BLaER1 (cell line): ENCODE measurements at regions not wholly inside any gene's neighbourhood (a gene's known extent, or its start where the extent isn't known, plus 50 kb on each side); places are given as distances from the start of the nearest gene placed in this dataset.

ENCODE experiments used
- H3K27ac ChIP-seq: shearing (Covaris generic); formaldehyde crosslinking; 2 replicates; pipeline ENCODE4 v1.8.1; 2022
- H3K27me3 ChIP-seq: shearing (Covaris generic); formaldehyde crosslinking; 2 replicates; pipeline ENCODE4 v1.8.1; 2022
- H3K36me3 ChIP-seq: shearing (Covaris generic); formaldehyde crosslinking; 2 replicates; pipeline ENCODE4 v1.8.1; 2022
- H3K4me1 ChIP-seq: shearing (Covaris generic); formaldehyde crosslinking; 2 replicates; pipeline ENCODE4 v1.8.1; 2022
- H3K4me2 ChIP-seq: shearing (Covaris generic); formaldehyde crosslinking; 2 replicates; pipeline ENCODE4 v1.8.1; 2022
- H3K4me3 ChIP-seq: shearing (Covaris generic); formaldehyde crosslinking; 2 replicates; pipeline ENCODE4 v1.8.1; 2022
- H3K9ac ChIP-seq: shearing (Covaris generic); formaldehyde crosslinking; 2 replicates; pipeline ENCODE4 v1.8.1; 2022
- H3K9me3 ChIP-seq: shearing (Covaris generic); formaldehyde crosslinking; 2 replicates; pipeline ENCODE4 v1.8.1; 2022
- H4K20me1 ChIP-seq: shearing (Covaris generic); formaldehyde crosslinking; 2 replicates; pipeline ENCODE4 v1.8.1; 2022
- Cebpa-rat ChIP-seq: shearing (Covaris generic); IDR thresholded peaks from 2 replicates; pipeline ENCODE4 v1.8.1; 2022

DNA sequence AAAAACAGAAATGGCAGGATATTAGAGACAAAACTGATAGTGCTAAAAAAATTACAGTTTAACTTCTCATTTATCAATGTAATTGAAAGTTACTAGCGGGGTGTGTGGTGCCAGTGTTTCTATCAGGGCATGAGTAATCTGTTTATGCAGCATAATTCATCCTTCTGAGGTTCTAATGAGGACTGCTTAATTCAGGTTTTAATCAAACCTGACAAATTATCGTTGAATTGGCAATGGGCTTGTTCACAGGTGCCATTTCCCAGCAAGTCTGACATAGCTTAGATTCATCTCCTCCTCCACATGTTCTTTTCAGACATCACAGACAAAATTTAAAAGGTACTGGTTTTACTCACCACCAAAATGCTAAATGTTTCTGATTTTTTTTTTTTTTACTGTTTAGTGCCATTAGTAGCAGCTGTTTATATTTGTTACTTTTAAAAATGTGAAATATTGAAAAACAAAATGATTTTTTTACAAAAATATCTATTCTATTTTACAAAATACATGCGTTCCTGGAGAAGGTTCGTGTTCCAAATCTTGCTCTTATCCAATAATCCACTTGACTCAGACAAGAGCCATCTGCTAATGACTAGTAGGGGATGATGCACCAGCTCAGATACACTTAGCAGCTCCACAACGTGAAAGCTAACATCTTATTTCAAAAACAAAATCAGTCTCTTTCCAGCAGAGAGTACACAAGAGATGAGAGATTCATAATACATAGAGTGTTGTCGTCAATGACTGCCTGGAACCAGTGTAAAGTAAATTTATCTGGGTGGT lies 447.7 kb upstream of the DPPA4 start:
- no peak overlapping the region for H3K4me2 ChIP-seq
- no peaks in the 10 kb centered on the region for H3K9me3 ChIP-seq
- no peaks in the 10 kb centered on the region for H3K4me1 ChIP-seq
- no peak overlapping the region for H3K4me3 ChIP-seq
- no peaks in the 10 kb centered on the region for H3K36me3 ChIP-seq
- no peak overlapping the region for H3K9ac ChIP-seq
- no peak for TF ChIP-seq Cebpa-rat
- H3K27me3 ChIP-seq: no peaks in the 10 kb centered on the region
- no peaks in the 10 kb centered on the region for H4K20me1 ChIP-seq
- no peak overlapping the region for H3K27ac ChIP-seq

DNA sequence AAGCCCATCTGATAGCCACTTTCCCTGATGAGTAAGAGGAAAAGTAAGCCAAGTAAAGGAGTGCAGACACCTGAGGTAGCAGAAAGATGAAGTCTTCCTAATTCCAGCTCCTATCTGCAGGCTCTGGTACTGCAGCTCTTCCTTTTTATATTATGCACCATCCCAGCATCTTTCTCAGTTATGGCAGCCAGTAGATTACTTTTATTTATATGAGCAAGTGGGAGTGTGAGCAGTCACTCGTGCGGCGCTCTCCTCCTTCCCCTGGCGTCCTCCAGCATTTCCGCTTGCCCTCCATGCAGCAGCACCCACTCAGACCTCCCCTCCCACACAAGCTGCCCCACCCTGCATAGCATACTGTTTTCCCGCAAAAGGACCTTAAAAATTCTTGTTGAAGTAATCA lies 465.9 kb upstream of the DPPA4 start:
- Histone ChIP-seq H3K36me3 (no peaks in the 10 kb centered on the region), H3K27ac (no peak overlapping the region), H3K27me3 (no peaks in the 10 kb centered on the region), H3K4me1 (peaks cover 12% of the 10 kb centered on the region), H3K9me3 (peaks cover 4% of the 10 kb centered on the region; the same call in 1 of the 2 replicates), H4K20me1 (no peaks in the 10 kb centered on the region), H3K4me3 (no peak overlapping the region), H3K4me2 (no peak overlapping the region), H3K9ac (no peak overlapping the region)
- no peak for TF ChIP-seq Cebpa-rat

DNA sequence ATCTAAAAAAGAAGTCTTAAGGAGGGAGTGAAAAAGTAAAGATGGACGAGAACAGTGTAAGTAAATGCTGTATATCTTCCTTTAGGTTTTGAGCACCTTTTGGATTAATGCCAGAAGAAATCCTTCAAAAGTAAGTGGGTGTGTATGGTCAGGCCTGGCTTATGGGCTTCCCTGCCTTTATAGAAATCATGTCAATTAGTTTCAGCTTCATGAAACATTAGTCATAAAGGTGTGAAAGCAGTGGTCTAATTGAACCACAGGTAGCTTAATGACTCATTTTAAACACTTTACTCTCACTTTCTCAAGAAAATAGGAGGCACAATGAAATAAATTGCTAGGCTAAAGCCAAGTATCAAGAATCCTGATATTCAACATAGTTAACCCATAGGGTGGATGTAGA lies 467.4 kb upstream of the DPPA4 start:
- H4K20me1 ChIP-seq: no peaks in the 10 kb centered on the region
- no peak overlapping the region for H3K4me2 ChIP-seq
- H3K27ac ChIP-seq: no peak overlapping the region
- no peak overlapping the region for H3K4me3 ChIP-seq
- H3K9ac ChIP-seq: no peak overlapping the region
- peaks cover 4% of the 10 kb centered on the region; the same call in 1 of the 2 replicates for H3K9me3 ChIP-seq
- H3K27me3 ChIP-seq: no peaks in the 10 kb centered on the region
- TF ChIP-seq Cebpa-rat: no peak
- peaks cover 12% of the 10 kb centered on the region for H3K4me1 ChIP-seq
- no peaks in the 10 kb centered on the region for H3K36me3 ChIP-seq

DNA sequence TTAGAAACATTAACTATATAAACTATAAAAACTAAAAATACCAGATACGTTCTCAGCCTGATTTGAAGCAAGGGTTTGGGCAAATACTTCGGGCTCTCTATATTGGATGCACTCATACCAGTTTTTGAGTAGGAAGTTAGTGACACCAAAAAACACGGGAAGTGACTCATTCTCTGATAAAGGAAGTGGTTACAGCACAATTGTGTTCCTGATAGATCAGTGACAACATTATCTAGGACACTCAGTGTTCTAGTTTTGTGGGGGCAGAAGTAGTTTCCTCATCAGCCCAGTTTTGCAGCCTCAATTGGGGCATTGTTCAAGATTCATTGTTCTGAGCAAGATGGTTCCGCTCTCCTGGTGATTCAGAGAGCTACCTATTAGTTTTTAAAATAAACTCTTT lies 469.6 kb upstream of the DPPA4 start:
- Histone ChIP-seq H3K27me3 (no peaks in the 10 kb centered on the region), H3K9ac (no peak overlapping the region), H3K36me3 (no peaks in the 10 kb centered on the region), H3K27ac (peak overlapping the region; percentile 48; the same call in 1 of the 2 replicates), H3K4me1 (peaks cover 12% of the 10 kb centered on the region), H4K20me1 (no peaks in the 10 kb centered on the region), H3K4me3 (no peak overlapping the region), H3K9me3 (peaks cover 4% of the 10 kb centered on the region; the same call in 1 of the 2 replicates), H3K4me2 (peak overlapping the region; percentile 60)
- TF ChIP-seq Cebpa-rat: no peak

DNA sequence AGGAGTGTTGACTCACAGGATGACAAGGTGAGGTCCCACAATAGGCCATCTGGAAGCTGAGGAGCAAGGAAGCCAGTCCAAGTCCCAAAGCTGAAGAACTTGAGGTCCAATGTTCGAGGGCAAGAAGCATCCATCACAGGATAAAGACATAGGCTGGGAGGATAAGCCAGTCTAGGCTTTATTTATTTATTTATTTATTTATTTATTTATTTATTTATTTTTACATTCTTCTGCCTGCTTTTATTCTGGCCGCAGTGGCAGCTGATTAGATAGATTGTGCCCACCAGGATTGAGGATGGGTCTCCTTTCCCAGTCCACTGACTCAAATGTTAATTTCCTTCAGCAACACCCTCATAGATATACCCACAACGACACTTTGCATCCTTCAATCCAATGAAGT lies 472.2 kb upstream of the DPPA4 start:
- no peak overlapping the region for H3K4me3 ChIP-seq
- H3K27ac ChIP-seq: no peak overlapping the region
- H3K9me3 ChIP-seq: peaks cover 4% of the 10 kb centered on the region; the same call in 1 of the 2 replicates
- H3K4me1 ChIP-seq: peaks cover 12% of the 10 kb centered on the region
- H3K4me2 ChIP-seq: no peak overlapping the region
- no peaks in the 10 kb centered on the region for H4K20me1 ChIP-seq
- no peak for TF ChIP-seq Cebpa-rat
- H3K36me3 ChIP-seq: no peaks in the 10 kb centered on the region
- no peak overlapping the region for H3K9ac ChIP-seq
- no peaks in the 10 kb centered on the region for H3K27me3 ChIP-seq

DNA sequence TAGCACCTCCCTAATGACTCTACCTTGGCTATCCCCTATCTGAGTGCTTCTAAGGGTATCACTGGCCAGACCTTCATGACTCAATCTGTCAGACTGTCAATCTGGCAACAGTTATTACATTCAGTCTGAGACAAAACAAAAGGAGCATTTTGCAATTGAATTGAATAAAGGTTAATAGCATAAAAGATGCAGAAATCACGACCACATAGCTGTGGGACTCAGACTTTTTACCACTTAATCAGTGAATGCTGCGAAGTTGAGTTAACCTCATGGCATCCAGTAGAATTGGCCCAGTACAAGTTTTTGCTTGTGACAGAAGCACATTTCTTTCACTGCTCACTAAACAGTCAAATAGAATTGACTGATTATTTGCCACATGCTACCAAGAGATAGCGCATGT lies 480.7 kb upstream of the DPPA4 start:
- H4K20me1 ChIP-seq: no peaks in the 10 kb centered on the region
- no peaks in the 10 kb centered on the region for H3K9me3 ChIP-seq
- H3K36me3 ChIP-seq: no peaks in the 10 kb centered on the region
- H3K9ac ChIP-seq: no peak overlapping the region
- H3K4me1 ChIP-seq: no peaks in the 10 kb centered on the region
- H3K27ac ChIP-seq: no peak overlapping the region
- TF ChIP-seq Cebpa-rat: no peak
- H3K27me3 ChIP-seq: no peaks in the 10 kb centered on the region
- no peak overlapping the region for H3K4me3 ChIP-seq
- no peak overlapping the region for H3K4me2 ChIP-seq

DNA sequence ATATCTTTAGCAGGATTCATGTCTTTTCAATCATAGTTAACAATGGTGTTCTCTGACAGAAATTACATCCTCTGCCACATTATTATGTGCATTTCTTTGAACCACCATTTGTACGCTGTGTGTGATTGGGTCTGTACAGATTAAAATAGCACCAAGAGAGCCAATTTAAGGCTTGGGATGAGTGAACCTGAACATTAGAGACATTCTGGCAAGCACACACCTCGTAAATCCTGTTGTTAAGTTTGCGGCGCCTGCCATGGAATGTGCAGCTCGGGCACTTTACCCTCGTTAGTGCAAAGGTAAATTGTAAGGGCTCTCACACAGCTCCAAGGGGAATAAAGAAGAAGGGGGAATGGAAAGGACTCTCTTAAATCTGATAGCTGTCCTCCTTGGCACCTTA lies 482.4 kb upstream of the DPPA4 start:
- Histone ChIP-seq H3K4me3 (no peak overlapping the region), H3K27me3 (no peaks in the 10 kb centered on the region), H3K27ac (no peak overlapping the region), H3K9me3 (no peaks in the 10 kb centered on the region), H3K9ac (no peak overlapping the region), H4K20me1 (no peaks in the 10 kb centered on the region), H3K4me2 (no peak overlapping the region), H3K36me3 (no peaks in the 10 kb centered on the region), H3K4me1 (no peaks in the 10 kb centered on the region)
- TF ChIP-seq Cebpa-rat: no peak

DNA sequence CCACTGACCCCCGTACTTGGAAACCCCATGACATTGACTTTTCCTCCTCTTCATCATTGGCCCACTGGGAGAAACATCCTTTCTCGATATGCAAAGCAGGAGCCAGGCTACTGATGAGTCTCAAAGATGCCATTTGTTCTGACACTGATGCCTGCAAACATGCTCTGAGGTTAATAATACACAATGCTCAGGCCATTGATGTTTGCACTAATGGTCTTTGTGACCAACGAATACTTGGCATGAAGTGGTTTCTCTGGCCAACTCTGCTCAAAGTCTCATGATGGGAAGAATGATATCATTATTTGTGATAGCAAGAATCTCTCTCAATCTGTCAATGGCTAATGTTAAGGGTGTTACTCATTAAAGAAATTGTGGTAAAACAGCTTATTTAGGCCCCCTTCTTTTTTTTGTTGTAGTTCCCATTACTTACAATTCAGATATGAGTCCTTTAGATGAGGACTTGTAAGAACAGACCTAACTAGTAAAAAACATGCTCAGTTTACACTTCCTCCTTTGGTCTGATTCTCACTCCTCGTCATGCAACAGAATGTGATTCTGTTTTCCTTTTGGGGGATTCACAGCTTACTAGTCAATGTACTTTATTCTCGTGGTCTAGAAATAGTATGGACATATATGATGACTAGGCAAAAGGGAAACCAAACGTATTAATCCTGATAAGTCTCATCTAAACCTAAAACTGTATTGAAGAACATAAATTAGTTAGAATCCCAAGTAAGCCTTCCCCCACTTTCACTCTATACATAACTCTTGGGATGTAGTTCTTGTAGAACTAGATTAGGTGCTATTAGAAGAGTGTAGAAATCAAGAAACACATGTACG lies 488.8 kb upstream of the DPPA4 start:
- no peak overlapping the region for H3K4me3 ChIP-seq
- no peaks in the 10 kb centered on the region for H3K9me3 ChIP-seq
- H3K27me3 ChIP-seq: no peaks in the 10 kb centered on the region
- no peak overlapping the region for H3K27ac ChIP-seq
- no peaks in the 10 kb centered on the region for H4K20me1 ChIP-seq
- no peaks in the 10 kb centered on the region for H3K36me3 ChIP-seq
- TF ChIP-seq Cebpa-rat: no peak
- H3K4me2 ChIP-seq: no peak overlapping the region
- no peak overlapping the region for H3K9ac ChIP-seq
- H3K4me1 ChIP-seq: no peaks in the 10 kb centered on the region

DNA sequence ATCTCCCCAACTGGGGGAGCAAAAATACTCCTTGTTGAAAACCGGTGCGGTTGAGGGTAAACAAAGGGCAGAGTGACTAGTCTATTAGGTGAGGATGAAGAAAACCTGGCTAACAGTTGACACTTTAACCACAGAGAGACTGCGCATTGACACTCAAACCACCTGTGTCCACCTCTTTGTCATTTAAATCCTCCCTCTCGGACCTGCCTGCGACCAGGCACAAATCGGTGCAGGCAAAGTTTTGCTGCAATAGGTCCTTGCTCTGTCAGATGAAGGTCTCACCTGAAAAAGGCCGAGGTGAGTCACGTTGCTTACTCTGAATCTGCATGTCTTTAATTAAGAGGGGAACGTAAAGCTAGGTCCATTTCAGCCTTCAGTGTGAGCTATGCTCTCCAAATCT lies 494.1 kb upstream of the DPPA4 start:
- Histone ChIP-seq H3K4me1 (no peaks in the 10 kb centered on the region), H4K20me1 (no peaks in the 10 kb centered on the region), H3K36me3 (no peaks in the 10 kb centered on the region), H3K4me2 (no peak overlapping the region), H3K9ac (no peak overlapping the region), H3K27me3 (no peaks in the 10 kb centered on the region), H3K27ac (no peak overlapping the region), H3K4me3 (no peak overlapping the region), H3K9me3 (no peaks in the 10 kb centered on the region)
- no peak for TF ChIP-seq Cebpa-rat

DNA sequence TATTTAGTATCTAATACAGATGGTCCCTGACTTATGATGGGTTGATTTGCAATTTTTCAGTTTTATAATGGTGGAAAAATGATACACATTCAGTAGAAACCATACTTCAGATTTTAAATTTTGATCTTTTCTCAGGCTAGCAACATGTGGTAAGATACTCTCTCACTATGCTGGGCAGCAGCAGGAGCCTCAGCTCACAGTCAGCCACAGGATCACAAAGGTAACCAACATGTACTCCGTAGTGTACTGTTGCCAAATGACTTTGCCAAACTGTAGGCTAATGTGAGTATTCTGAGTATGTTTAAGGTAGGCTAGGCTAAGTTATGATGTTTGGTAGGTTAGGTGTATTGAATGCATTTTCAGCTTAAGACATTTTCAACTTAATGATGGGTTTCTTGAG lies 498.6 kb upstream of the DPPA4 start:
- H3K36me3 ChIP-seq: no peaks in the 10 kb centered on the region
- no peak for TF ChIP-seq Cebpa-rat
- no peaks in the 10 kb centered on the region for H3K27me3 ChIP-seq
- no peak overlapping the region for H3K4me3 ChIP-seq
- H3K27ac ChIP-seq: no peak overlapping the region
- H3K4me1 ChIP-seq: no peaks in the 10 kb centered on the region
- H3K4me2 ChIP-seq: no peak overlapping the region
- no peaks in the 10 kb centered on the region for H3K9me3 ChIP-seq
- H3K9ac ChIP-seq: no peak overlapping the region
- no peaks in the 10 kb centered on the region for H4K20me1 ChIP-seq
